Chondrocyte (in vitro differentiated cells): ENCODE measurements at regions not wholly inside any gene's neighbourhood (a gene's known extent, or its start where the extent isn't known, plus 50 kb on each side); places are given as distances from the start of the nearest gene placed in this dataset.
"Not testable (repeated sequence)": the region's sequence is repeated elsewhere in the genome, so short reads cannot be mapped to it uniquely, and the experiment has no call there.

Experiments
- DNase-seq: peaks from one replicate; pipeline ENCODE4 v3.0.0; 2021; ENCODE audit warnings: mixed read lengths, low spot score
- H3K27ac Mint-ChIP-seq: one replicate; pipeline ENCODE4 v1.8.0; 2021; ENCODE audit warnings: mild to moderate bottlenecking, moderate library complexity, mixed read lengths; ENCODE audit not compliant: unreplicated experiment
- H3K27me3 Mint-ChIP-seq: 2 replicates; pipeline ENCODE4 v1.8.0; 2021; ENCODE audit warnings: low read depth, mixed read lengths
- H3K36me3 Mint-ChIP-seq: 2 replicates; pipeline ENCODE4 v1.8.0; 2021; ENCODE audit warnings: low read depth, mixed read lengths
- H3K4me1 Mint-ChIP-seq: 2 replicates; pipeline ENCODE4 v1.8.0; 2021; ENCODE audit warnings: low read depth, mild to moderate bottlenecking, mixed read lengths
- H3K4me3 Mint-ChIP-seq: one replicate; pipeline ENCODE4 v1.8.0; 2021; ENCODE audit warnings: mild to moderate bottlenecking, moderate library complexity, mixed read lengths; ENCODE audit not compliant: unreplicated experiment
- H3K9me3 Mint-ChIP-seq: 2 replicates; pipeline ENCODE4 v1.8.0; 2021; ENCODE audit warnings: low read depth, mixed read lengths
- CTCF ChIP-seq: fragments of 200-600 bp; sonication (generic); IDR thresholded peaks from 2 replicates; pipeline ENCODE4 v1.5.0; 2021; ENCODE audit warnings: antibody characterized with exemption, mild to moderate bottlenecking, moderate library complexity

- Mint-ChIP-seq H3K4me1 (peaks cover 15% of the 10 kb centered on the region), H3K27ac (peak overlapping the region; percentile 27), H3K4me3 (no peak overlapping the region), H3K36me3 (peaks cover 11% of the 10 kb centered on the region), H3K27me3 (no peaks in the 10 kb centered on the region), H3K9me3 (peaks cover 22% of the 10 kb centered on the region)
- TF ChIP-seq CTCF, result no peak
- no peak for DNase-seq
These were observed 70.2 kb downstream of the MTNR1B start for GRCh38 chr11:93039531-93040240.

- no peak overlapping the region for H3K27ac Mint-ChIP-seq
- H3K9me3 Mint-ChIP-seq, result peaks cover 19% of the 10 kb centered on the region
- peaks cover 14% of the 10 kb centered on the region for H3K4me1 Mint-ChIP-seq
- H3K27me3 Mint-ChIP-seq, result no peaks in the 10 kb centered on the region
- H3K4me3 Mint-ChIP-seq, result no peak overlapping the region
- peaks cover 11% of the 10 kb centered on the region for H3K36me3 Mint-ChIP-seq
- no peak for DNase-seq
- no peak for TF ChIP-seq CTCF
These were observed 72.2 kb downstream of the MTNR1B start for GRCh38 chr11:93041682-93042081.

GRCh38 chr11:93043186-93043585, 73.7 kb downstream of the MTNR1B start:
- H3K27ac Mint-ChIP-seq, H3K27me3 Mint-ChIP-seq, DNase-seq, H3K4me3 Mint-ChIP-seq, H3K36me3 Mint-ChIP-seq: not testable (repeated sequence)
- Mint-ChIP-seq H3K9me3 (peaks cover 15% of the 10 kb centered on the region), H3K4me1 (peaks cover 14% of the 10 kb centered on the region)

DNA sequence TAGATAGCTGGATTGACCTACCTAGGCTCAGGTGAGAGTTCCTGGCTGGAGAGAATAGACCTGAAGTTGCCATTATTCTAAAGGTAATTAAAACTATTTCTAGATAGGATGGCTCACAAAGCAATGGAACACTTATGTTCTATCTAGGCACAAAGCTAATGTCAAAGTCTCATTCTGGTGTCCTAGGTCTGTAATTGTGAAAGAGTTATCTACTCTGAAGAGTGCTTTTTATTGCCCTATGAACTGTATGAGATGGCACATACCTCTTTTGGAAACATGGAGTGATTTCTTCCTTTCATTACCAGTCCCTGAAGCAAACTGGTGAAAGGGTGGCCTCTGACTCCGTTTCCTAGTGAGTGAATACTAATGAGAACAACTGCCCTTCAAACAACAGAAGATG, 80.3 kb downstream of the MTNR1B start:
- no peak for TF ChIP-seq CTCF
- DNase-seq, result no peak
- Mint-ChIP-seq H3K9me3 (no peaks in the 10 kb centered on the region), H3K4me3 (no peak overlapping the region), H3K36me3 (no peaks in the 10 kb centered on the region), H3K4me1 (peaks cover 38% of the 10 kb centered on the region), H3K27me3 (no peaks in the 10 kb centered on the region), H3K27ac (no peak overlapping the region)

DNA sequence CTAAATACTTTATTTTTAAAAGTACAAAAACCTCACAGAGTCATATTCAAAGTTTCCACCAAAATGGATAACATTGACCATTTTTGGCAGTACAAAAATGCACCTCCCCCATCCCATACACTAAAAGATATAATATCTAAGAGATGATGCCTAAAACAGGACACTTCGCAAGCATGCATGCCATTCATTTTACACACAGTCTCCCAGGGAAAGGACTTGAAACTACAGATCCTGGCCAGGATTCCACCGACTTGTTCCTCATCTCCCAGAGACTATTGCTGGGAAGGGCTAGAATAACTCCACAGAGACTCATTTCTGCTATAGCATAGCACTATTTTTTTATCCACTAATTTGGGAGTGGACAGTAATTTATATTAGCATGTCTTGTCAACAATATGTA, 81.7 kb downstream of the MTNR1B start:
- no peak for TF ChIP-seq CTCF
- no peaks in the 10 kb centered on the region for H3K27me3 Mint-ChIP-seq
- H3K9me3 Mint-ChIP-seq, result peaks cover 2% of the 10 kb centered on the region
- H3K36me3 Mint-ChIP-seq, result no peaks in the 10 kb centered on the region
- peak overlapping the region; percentile 86 for H3K27ac Mint-ChIP-seq
- no peak for DNase-seq
- H3K4me3 Mint-ChIP-seq, result no peak overlapping the region
- H3K4me1 Mint-ChIP-seq, result peaks cover 50% of the 10 kb centered on the region

DNA sequence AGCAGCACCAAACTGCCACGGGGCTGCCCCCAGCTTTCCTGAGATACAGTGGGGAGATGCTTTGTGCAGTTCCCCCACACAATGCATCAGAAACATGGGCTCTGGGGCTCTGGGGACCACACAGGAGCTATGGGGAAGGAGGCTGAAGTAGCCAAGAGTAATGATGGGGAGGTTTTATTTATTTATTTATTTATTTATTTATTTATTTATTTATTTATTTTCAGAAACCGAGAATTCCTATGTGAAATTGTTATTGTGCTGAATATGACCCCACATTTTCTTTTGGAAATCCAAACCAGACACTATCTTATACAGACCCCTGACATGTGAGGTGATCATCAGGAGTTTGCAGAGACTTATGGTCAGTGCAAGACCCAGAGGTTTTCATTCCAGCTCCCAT, 84.4 kb downstream of the MTNR1B start:
- Mint-ChIP-seq H3K36me3 (no peaks in the 10 kb centered on the region), H3K4me3 (no peak overlapping the region), H3K27me3 (no peaks in the 10 kb centered on the region), H3K27ac (peak overlapping the region; percentile 96), H3K9me3 (peaks cover 2% of the 10 kb centered on the region), H3K4me1 (peaks cover 61% of the 10 kb centered on the region)
- no peak for DNase-seq
- TF ChIP-seq CTCF, result no peak
